Tibial artery (tissue), 4 donors: ENCODE measurements at regions not wholly inside any gene's neighbourhood (a gene's known extent, or its start where the extent isn't known, plus 50 kb on each side); places are given as distances from the start of the nearest gene placed in this dataset.

ENCODE experiments used
- DNase-seq, 2 donors: peaks; one replicate each; pipeline ENCODE4 v3.0.0-alpha.2; 2019
- H3K27ac ChIP-seq, 2 donors: fragments of 200-600 bp; sonication (generic) in 1 of 2; 1 replicate in 1 of 2; 2 replicates in 1 of 2; pipeline ENCODE4 v1.5.1; 2018 to 2019; ENCODE audit warnings: mild to moderate bottlenecking in 1 of 2
- H3K27me3 ChIP-seq, 2 donors: fragments of 200-600 bp; sonication (generic) in 1 of 2; one replicate each; pipeline versions ENCODE4 v1.5.1 to v1.6.0; 2016 to 2019
- H3K36me3 ChIP-seq, 3 donors: fragments of 200-600 bp; sonication (generic) in 2 of 3; one replicate each; pipeline ENCODE4 v1.5.1; 2016 to 2019; ENCODE audit warnings: mild to moderate bottlenecking in 2 of 3
- H3K4me1 ChIP-seq, 4 donors: fragments of 200-600 bp; sonication (generic) in 2 of 4; 1 replicate in 3 of 4; 2 replicates in 1 of 4; pipeline ENCODE4 v1.5.1; 2016 to 2019
- H3K4me3 ChIP-seq, 2 donors: fragments of 200-600 bp; sonication (generic) in 1 of 2; 1 replicate in 1 of 2; 2 replicates in 1 of 2; pipeline ENCODE4 v1.5.1; 2018 to 2019; ENCODE audit warnings: mild to moderate bottlenecking in 2 of 2
- H3K9me3 ChIP-seq, 3 donors: fragments of 200-600 bp; sonication (generic) in 1 of 3; one replicate each; pipeline ENCODE4 v1.5.1; 2016 to 2019
- intact Hi-C: fragments of 100-400 bp; cut with DNase I; formaldehyde crosslinking; loops from one replicate; pipeline ENCODE4 v1.15.0; 2023; ENCODE audit warnings: low total_unique reads
- TF ChIP-seq, protein P1 (sequence below), 2 experiments: fragments of 200-600 bp in 1 of 2; fragments of 450-650 bp in 1 of 2; IDR thresholded peaks; one replicate each; pipeline ENCODE4 v1.5.1; 2017 to 2019; ENCODE audit warnings: antibody characterized with exemption in 2 of 2, mild to moderate bottlenecking in 1 of 2, moderate library complexity in 1 of 2

DNA sequence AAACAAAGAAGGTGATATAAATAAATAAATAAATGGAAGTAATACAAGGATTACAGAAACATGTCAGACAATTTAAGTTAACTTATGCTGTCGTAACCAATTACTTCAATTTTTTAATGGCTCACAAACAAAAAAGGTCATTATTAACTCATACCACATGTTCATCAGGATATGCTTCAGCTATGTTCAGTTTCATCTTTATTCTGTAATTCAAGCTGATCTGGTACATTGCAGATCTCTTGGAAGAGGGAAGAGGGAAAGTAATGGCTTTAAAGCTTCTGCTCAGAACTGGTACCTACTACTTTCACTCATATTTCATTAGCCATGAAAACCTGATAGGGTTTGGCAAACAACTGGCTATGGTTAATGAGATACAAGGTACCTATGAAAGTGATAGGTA lies 67.6 kb upstream of the ERBB4 start:
- no peak overlapping the region for H3K27ac ChIP-seq
- intact Hi-C loops: no loop called here
- no peaks in the 10 kb centered on the region for H3K4me1 ChIP-seq
- H3K9me3 ChIP-seq: no peaks in the 10 kb centered on the region
- H3K27me3 ChIP-seq: no peaks in the 10 kb centered on the region
- H3K4me3 ChIP-seq: no peak overlapping the region
- no peak for DNase-seq
- no peaks in the 10 kb centered on the region for H3K36me3 ChIP-seq
- TF ChIP-seq, protein P1, sequence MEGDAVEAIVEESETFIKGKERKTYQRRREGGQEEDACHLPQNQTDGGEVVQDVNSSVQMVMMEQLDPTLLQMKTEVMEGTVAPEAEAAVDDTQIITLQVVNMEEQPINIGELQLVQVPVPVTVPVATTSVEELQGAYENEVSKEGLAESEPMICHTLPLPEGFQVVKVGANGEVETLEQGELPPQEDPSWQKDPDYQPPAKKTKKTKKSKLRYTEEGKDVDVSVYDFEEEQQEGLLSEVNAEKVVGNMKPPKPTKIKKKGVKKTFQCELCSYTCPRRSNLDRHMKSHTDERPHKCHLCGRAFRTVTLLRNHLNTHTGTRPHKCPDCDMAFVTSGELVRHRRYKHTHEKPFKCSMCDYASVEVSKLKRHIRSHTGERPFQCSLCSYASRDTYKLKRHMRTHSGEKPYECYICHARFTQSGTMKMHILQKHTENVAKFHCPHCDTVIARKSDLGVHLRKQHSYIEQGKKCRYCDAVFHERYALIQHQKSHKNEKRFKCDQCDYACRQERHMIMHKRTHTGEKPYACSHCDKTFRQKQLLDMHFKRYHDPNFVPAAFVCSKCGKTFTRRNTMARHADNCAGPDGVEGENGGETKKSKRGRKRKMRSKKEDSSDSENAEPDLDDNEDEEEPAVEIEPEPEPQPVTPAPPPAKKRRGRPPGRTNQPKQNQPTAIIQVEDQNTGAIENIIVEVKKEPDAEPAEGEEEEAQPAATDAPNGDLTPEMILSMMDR (IDR thresholded peaks at IDR 0.05): no peak

DNA sequence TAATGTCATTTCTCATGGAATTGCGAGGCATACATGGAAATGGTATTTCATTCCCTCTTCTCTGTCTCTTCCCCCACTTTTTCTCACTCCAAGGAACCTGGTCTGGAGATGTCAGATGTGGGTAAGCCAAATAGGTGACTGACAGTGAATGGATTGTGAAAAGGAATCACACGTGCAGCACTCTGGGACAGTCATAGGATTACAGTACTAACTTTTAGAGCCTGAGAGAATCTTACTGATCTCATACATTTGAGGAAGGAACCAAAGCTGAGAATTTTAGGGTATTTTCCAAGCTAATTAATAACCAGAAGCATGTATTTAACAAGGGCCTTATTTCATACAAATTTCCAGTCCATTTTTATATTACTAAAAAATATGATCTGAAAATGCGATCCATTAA lies 58.1 kb upstream of the ERBB4 start:
- TF ChIP-seq, protein P1 (IDR thresholded peaks at IDR 0.05): no peak
- no peaks in the 10 kb centered on the region for H3K9me3 ChIP-seq

DNA sequence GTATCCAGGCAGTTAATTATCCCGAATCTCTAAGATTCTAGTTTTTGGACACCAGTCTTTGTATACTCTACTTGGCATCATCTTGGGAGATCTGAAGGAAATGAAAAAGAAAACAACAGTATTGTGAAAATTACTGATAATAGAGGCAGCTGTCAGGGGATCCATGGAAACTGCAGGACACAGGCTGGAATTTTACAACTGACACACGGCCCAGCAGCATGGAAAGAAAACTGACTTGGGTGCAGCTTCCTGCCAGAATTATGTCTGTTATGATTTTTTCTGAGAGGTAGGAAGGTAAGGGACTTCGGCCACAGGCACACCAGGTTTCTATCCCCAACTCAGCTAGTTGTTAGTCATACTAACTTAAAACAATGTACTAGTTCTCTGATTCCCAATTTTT lies 57.7 kb upstream of the ERBB4 start:
- no peaks in the 10 kb centered on the region for H3K4me1 ChIP-seq
- no peak overlapping the region for H3K27ac ChIP-seq

More for the DNA sequence above, 58.1 kb upstream of the ERBB4 start:
- no peak overlapping the region for H3K27ac ChIP-seq
- H3K4me1 ChIP-seq: no peaks in the 10 kb centered on the region
- no peaks in the 10 kb centered on the region for H3K36me3 ChIP-seq
- no peak for DNase-seq
- no peaks in the 10 kb centered on the region for H3K27me3 ChIP-seq
- no peak overlapping the region for H3K4me3 ChIP-seq
- intact Hi-C loops: no loop called here

DNA sequence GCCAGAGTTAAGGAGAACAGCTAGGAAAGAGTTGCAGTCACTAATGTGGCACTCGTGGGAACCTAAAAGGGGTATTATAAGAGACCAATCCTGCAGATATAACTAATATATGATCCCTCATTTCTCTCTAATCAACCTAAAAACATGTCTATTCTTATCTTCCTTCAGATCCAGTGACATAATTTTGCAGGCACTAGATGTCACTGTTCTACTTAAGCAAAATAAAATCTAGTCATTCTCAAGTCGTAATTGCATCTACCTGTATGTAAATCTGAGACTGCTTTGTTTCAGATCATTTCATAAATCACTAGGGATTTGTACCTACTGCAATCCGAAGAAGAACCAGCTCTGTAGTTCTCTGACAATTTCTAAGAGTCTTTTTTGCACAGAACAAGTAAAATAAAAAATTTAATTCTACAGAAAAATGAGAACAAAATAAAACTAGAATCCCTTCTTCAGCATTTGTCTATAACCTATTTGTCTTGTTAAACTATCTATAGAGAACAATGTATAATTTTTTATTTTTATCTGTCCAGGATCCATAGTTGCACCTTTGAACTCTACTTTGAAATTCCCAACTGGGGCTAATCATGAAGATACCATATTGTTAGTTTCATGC lies 56.5 kb upstream of the ERBB4 start:
- TF ChIP-seq, protein P1 (IDR thresholded peaks at IDR 0.05): no peak

More for the DNA sequence above, 57.7 kb upstream of the ERBB4 start:
- no peaks in the 10 kb centered on the region for H3K9me3 ChIP-seq
- no peaks in the 10 kb centered on the region for H3K36me3 ChIP-seq
- H3K4me3 ChIP-seq: no peak overlapping the region
- TF ChIP-seq, protein P1 (IDR thresholded peaks at IDR 0.05): no peak
- DNase-seq: no peak
- intact Hi-C loops: no loop called here
- no peaks in the 10 kb centered on the region for H3K27me3 ChIP-seq

DNA sequence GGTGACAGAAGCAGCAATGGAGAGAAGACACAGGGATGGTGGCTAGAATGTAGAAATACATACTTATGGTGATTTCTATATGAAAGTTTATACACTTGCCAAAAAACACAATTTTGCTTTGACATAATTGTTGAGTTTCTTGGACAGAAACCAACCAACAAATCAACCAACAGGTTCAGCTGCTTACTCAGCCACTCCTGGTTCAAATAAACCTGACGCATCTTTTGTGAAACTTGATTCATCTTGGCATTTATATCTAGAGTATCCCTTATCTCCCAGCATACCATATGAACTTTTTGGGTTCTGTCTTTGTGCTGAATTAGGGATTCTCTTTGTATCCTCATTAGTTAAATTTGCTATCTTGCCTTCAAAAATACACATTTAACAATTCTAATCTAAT lies 54.1 kb upstream of the ERBB4 start:
- no peaks in the 10 kb centered on the region for H3K4me1 ChIP-seq
- H3K4me3 ChIP-seq: no peak overlapping the region
- intact Hi-C loops: no loop called here
- no peaks in the 10 kb centered on the region for H3K27me3 ChIP-seq
- H3K36me3 ChIP-seq: no peaks in the 10 kb centered on the region
- no peaks in the 10 kb centered on the region for H3K9me3 ChIP-seq
- DNase-seq: no peak
- H3K27ac ChIP-seq: no peak overlapping the region
- TF ChIP-seq, protein P1 (IDR thresholded peaks at IDR 0.05): no peak

More for the DNA sequence above, 56.5 kb upstream of the ERBB4 start:
- no peak for DNase-seq
- Histone ChIP-seq H3K4me3 (no peak overlapping the region), H3K27me3 (no peaks in the 10 kb centered on the region), H3K27ac (no peak overlapping the region), H3K4me1 (no peaks in the 10 kb centered on the region), H3K36me3 (no peaks in the 10 kb centered on the region), H3K9me3 (no peaks in the 10 kb centered on the region)
- intact Hi-C loops: no loop called here
